ENCODE measurements at regions not wholly inside any gene's neighbourhood (a gene's known extent, or its start where the extent isn't known, plus 50 kb on each side); places are given as distances from the start of the nearest gene placed in this dataset.

DNA sequence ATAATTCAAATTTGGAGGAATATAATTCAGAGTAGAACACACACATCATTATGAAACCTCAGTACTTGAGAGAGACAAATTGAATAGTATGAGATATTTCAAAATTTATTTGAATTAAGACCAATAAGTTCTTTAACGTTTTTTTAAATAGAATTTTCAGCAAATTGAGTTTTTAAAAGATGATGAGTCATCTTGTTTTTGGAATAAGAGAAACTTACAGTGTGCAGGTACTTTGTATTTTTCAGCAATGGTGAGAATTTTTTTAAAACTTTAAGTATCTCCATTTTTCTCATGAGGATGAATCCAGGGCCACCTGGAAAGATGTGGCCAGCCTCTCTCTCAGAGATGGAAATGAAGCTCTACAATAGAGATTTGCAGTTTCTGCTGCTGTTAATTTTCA, 1015.0 kb upstream of the TENM4 start:
- no peak for TF ChIP-seq POLR2A (IDR thresholded peaks at IDR 0.05; ENCODE audit: low read length)
- TF ChIP-seq GATA1 (IDR thresholded peaks at IDR 0.05; ENCODE audit: low read depth, low read length) = no peak
- no peak for DNase-seq

DNA sequence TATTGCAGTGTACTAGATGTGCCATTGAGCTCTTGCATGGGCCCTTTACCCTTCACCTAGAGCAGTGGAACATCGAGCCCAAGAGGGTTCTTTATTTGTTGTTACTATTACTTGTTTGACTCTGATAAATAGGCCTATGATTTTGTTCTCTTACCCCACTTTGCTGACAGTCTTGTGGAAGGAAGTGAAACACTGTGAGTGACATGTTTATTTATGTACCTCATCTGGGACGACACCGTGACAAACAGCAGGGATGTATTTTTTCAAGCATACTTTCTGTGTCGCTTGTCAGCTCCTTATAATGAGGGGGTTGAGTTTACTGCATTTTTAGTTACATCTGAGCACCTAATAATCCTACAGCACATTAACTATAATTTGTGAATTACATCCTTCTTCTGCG, 1010.3 kb upstream of the TENM4 start:
- no peak for TF ChIP-seq POLR2A (IDR thresholded peaks at IDR 0.05; ENCODE audit: low read length)
- DNase-seq = no peak

DNA sequence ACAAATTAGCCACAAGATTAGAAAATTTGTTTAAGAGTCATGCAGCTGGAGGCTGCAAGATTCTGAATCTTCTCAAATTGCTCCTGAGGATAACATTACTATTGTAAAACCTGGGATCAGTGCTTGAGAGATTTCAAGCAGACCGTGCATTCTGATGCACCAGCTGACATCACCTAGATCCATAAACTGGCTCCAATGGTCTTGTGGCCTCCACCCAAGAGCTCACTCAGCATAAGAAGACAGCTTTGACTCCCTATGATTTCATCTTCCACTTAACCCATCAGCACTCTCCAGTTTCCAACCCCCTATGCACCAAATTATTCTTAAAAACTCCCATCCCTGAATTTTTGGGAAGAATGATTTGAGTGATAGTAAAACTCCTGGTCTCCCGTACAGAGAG, 1007.9 kb upstream of the TENM4 start:
- DNase-seq = no peak
- TF ChIP-seq POLR2A (IDR thresholded peaks at IDR 0.05; ENCODE audit: low read length) (no peak), GATA1 (IDR thresholded peaks at IDR 0.05; ENCODE audit: low read depth, low read length) (no peak)

DNA sequence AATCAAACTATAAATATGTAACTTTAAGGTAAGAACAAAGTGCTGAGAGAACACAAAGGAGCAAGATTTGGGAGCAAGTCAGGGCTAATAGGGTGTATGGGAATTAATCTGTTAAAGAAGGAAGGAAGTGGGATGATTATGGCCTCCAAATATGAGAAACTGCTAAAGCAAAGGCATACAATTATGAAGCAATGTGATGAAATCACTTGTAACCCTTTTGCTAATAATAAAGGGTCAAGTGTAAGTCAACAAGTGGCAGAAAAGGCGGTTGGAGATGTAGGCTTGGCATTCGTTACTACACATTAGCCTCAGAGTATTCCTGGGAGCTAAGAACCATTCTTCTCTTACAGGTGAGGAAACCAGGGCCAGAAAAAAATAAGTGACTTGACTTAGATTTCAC, 1002.3 kb upstream of the TENM4 start:
- TF ChIP-seq GATA1 (IDR thresholded peaks at IDR 0.05; ENCODE audit: low read depth, low read length) = no peak
- TF ChIP-seq POLR2A (IDR thresholded peaks at IDR 0.05; ENCODE audit: low read length) = no peak
- no peak for DNase-seq

DNA sequence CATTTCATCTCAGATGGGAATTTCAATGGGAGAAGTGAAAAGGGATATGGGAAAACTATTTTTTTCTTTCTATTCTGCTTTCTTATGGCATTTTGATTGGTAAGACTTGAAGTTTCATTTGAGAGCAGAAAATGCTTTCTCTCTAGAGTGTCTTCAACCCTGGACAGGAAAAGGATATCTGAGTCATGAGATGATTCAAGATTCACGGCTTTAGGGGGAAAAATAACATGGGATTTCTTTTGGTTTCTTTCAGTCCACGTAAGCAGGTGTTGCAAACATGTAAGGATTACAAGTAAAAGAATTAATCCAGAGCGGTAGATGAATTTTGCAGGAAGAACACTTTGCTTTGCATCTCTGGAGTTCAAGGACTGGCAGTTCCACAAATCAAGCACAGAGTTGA, 1001.0 kb upstream of the TENM4 start:
- DNase-seq = no peak
- TF ChIP-seq GATA1 (IDR thresholded peaks at IDR 0.05; ENCODE audit: low read depth, low read length) = no peak
- no peak for TF ChIP-seq POLR2A (IDR thresholded peaks at IDR 0.05; ENCODE audit: low read length)

DNA sequence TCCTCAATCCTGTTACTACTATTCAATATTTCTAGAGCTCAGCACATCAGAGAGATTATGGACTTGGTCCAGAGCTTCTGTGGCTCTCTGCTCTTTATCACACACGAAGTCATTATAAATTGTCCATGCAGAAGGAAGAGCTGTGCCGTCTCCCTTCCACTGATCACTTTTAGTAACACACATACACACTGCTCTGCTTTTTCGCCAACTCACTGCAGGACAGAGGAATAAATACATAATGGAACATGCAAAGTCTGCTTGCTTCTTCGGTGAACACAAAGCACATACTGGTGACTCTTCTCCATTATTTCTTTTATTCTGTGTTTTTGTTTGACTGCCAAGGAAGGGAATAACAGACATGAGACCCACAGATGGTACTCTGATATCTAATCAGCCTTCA, 1000.0 kb upstream of the TENM4 start:
- no peak for DNase-seq
- TF ChIP-seq GATA1 (IDR thresholded peaks at IDR 0.05; ENCODE audit: low read depth, low read length) = no peak
- TF ChIP-seq POLR2A (IDR thresholded peaks at IDR 0.05; ENCODE audit: low read length) = no peak

DNA sequence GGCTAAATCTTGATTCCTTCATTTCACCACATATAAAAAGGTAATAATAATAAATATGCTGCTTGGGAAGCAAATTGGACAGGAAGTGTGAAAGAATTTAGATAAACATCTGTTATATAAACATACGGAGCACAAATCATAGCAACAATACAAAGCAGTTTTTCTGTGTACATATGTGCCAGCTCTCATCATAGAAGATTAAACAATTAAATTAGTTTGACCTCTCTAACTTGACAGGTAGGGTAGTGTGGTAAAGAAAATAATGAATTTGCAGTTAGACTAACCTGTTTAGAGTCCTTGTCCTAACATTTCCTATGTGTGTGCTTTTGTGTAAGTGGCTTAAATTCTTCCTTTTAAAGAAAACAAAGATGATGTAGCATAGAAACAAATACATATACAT, 995.7 kb upstream of the TENM4 start:
- TF ChIP-seq POLR2A (IDR thresholded peaks at IDR 0.05; ENCODE audit: low read length) (no peak), GATA1 (IDR thresholded peaks at IDR 0.05; ENCODE audit: low read depth, low read length) (no peak)
- no peak for DNase-seq

DNA sequence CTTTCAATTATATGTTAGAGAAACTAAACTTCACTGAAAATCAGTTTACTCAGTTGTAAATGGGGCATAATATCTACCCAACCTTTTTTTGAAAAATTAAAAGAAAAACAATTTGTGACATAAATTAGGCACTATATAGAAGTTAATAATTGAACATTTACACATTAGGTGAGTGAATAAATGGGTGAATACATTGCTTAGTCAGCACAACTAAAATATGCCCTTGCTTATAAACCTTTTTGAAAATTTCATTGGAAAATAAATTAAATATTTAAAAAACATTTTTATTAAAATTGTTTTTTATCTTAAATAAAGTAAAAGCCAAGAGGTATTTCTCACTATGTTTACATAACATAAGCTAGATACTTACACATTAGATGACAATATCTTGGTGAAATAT, 994.5 kb upstream of the TENM4 start:
- no peak for TF ChIP-seq GATA1 (IDR thresholded peaks at IDR 0.05; ENCODE audit: low read depth, low read length)
- no peak for TF ChIP-seq POLR2A (IDR thresholded peaks at IDR 0.05; ENCODE audit: low read length)
- no peak for DNase-seq

DNA sequence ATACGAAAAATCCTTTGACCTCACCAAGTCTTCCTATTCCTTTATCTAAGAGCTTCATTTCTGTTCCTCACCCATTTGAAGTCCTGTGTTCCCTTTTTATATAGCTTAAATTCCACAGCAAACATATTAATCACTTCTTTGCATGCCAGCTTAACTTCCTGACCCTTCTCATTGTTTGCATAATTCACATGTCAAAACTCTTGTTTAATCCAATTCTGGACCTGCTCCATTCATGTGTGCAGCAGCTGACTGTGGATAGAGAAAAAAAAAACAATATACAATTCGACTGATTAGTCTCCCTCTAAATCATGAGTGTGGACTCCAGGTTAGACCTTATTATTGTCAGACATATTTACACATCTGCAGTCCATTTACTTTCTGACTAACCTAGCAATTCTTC, 991.2 kb upstream of the TENM4 start:
- TF ChIP-seq POLR2A (IDR thresholded peaks at IDR 0.05; ENCODE audit: low read length) (no peak), GATA1 (IDR thresholded peaks at IDR 0.05; ENCODE audit: low read depth, low read length) (no peak)
- DNase-seq = no peak

DNA sequence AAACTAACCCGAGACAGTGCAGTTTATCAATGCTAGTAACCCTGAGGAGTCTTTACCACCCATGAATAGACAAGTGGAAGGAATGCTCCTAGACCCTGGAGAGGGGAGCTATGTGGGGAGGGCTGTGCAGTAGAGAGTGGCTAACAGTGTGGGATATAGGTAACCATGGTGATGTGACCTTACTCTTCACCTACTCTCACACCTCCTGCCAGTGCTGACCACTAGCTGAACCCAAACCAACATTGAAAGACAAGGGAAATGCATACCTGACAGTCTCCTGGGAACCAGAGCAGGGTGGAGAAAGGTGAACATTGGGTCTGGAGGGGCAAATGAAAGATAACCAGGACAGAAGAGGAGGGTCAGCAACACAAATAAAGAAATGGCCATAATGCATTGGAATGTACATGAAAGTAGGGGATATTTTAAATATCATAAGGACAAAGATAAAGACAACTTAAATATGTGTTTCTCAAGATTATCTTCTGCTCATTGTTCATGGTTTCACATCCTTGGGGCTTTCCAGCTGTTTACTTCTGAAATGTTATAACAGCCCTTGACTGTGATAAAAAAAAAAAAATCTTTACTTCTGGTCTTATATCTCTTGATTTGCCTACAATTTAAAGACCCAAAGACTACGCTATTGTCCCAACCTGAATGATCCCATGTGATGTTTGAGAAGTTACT, 983.3 kb upstream of the TENM4 start:
- no peak for TF ChIP-seq GATA1 (IDR thresholded peaks at IDR 0.05; ENCODE audit: low read depth, low read length)
- no peak for TF ChIP-seq POLR2A (IDR thresholded peaks at IDR 0.05; ENCODE audit: low read length)
- DNase-seq = no peak

DNA sequence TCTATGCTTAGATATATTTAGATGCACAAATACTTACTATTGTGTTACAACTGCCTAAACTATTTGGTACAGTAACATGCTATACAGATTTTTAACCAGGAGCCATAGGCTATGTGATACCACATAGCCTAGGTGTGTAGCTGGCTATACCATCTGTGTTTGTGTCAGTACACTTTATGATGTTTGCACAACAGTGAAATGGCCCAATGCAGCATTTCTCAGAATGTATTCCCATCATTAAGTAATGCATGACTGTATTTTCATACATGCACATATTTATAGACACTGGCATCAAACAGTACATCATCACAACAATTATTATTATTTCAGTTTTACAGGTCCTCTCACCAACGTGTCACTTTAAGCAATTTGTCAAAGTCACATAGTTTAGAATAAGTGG, 979.5 kb upstream of the TENM4 start:
- no peak for DNase-seq
- TF ChIP-seq GATA1 (IDR thresholded peaks at IDR 0.05; ENCODE audit: low read depth, low read length) = no peak
- no peak for TF ChIP-seq POLR2A (IDR thresholded peaks at IDR 0.05; ENCODE audit: low read length)

DNA sequence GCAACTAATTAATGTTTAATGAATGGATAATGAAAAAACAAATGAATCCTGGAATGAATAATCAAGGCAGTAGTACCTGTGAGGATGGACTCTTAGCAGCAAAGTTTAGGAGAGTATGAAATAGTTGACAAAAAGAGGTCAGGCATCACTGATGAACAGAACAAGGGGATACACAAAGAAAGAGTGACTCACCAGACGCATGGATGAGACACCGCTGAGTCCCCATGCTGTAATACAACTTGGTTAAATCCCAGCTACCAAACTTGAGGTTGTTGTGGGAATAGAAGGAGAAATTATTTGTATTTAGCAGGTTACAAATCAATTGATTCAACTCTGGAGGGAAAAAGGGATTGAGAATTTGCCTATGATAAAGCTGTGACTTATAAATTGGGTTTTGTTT, 976.9 kb upstream of the TENM4 start:
- no peak for DNase-seq
- TF ChIP-seq POLR2A (IDR thresholded peaks at IDR 0.05; ENCODE audit: low read length) (no peak), GATA1 (IDR thresholded peaks at IDR 0.05; ENCODE audit: low read depth, low read length) (no peak)

DNA sequence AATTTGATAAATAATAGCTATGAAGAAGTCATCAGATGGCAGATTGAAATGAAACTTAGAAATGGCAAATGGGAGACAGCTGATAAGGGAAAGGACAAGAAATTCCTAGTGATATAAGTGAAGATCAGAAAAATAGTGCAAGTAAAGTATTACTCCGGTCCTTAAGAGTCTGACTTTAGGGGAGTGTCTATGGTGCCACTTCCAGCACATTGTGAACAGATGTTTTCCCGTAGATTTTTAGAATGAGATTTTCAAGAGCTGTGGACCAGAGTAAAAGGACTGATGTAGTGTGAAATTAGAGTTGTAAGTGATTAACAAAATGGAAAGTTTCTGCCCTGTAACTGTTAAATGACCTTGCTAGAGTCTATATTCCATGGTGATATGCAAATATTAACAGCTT, 974.8 kb upstream of the TENM4 start:
- TF ChIP-seq GATA1 (IDR thresholded peaks at IDR 0.05; ENCODE audit: low read depth, low read length) (no peak), POLR2A (IDR thresholded peaks at IDR 0.05; ENCODE audit: low read length) (no peak)
- DNase-seq = no peak

DNA sequence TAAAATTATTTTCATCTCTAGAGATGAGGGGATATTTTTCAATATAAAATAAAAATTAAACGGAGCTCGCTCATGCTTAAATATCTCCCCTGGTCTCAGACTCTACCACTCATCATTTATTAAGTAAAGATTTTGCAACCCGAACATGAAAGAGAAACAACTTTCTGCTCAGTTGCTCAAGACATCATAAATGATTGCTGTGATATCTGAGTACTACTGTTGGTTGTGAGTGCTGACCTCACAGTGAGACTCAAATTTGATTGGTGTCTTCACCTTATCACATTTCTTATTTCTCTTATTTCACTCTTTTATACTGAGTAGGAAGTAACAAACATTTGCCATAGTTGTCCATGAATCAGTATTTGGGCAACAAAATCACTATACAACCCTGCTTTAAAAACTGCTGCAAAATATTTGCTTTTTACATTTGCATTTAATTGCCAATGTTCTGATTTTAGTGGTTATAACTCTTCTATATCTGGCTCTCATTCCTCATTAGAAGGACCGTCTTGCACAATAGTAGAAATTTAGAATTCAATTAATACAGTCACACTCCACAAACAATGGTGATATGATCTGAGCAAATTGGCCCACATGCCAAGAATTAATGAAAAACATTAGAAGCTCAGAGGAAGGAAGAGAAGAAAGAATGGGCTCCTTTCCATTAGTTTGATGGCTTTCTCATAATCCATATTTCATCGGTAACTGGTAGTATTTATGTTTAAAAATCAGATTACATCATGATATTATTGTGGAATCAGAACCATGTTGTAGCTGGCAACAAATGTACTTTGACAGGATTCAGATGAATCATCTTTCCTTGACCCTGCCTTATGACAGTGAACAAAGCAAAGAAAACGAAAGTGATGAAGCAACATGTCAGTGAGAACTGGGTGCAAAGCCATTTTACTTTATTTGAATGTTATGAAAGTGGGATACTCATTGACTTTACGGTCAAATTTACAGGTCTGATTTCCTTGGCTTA, 973.6 kb upstream of the TENM4 start:
- TF ChIP-seq GATA1 (IDR thresholded peaks at IDR 0.05; ENCODE audit: low read depth, low read length) = no peak
- no peak for DNase-seq

DNA sequence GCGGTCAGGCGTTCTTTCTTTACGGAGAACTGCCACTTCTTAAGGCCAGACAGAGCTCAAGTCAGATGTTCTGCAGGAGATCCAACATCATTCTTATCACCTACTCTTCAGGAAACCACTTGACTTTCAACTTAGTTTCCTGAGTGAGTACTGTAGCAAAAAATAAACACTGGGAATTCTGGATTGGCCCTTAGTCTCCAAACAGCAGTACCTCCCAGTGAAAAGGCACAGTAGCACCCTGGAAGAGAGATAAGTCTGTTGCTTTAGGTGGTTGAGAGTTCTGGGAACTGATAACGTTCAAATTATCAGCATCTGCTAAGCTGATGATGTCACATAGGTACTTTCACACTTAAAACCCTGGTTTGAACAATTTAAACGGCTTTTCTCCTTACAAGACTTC, 971.8 kb upstream of the TENM4 start:
- no peak for DNase-seq
- TF ChIP-seq GATA1 (IDR thresholded peaks at IDR 0.05; ENCODE audit: low read depth, low read length) = no peak
- TF ChIP-seq POLR2A (IDR thresholded peaks at IDR 0.05; ENCODE audit: low read length) = no peak
